Type B pancreatic cell (in vitro differentiated cells): ENCODE measurements at regions not wholly inside any gene's neighbourhood (a gene's known extent, or its start where the extent isn't known, plus 50 kb on each side); places are given as distances from the start of the nearest gene placed in this dataset.

ENCODE experiments used
- DNase-seq: peaks from one replicate; pipeline ENCODE4 v3.0.0; 2021; ENCODE audit warnings: mixed read lengths; ENCODE audit not compliant: unreplicated experiment; ENCODE audit errors: extremely low spot score
- H3K27ac Mint-ChIP-seq: 2 replicates; pipeline ENCODE4 v1.8.0; 2021; ENCODE audit warnings: mild to moderate bottlenecking, mixed read lengths
- H3K27me3 Mint-ChIP-seq: 2 replicates; pipeline ENCODE4 v1.8.0; 2021; ENCODE audit warnings: mixed read lengths
- H3K36me3 Mint-ChIP-seq: 2 replicates; pipeline ENCODE4 v1.8.0; 2021; ENCODE audit warnings: mixed read lengths
- H3K4me1 Mint-ChIP-seq: one replicate; pipeline ENCODE4 v1.8.0; 2021; ENCODE audit warnings: mixed read lengths; ENCODE audit not compliant: unreplicated experiment
- H3K4me3 Mint-ChIP-seq: 2 replicates; pipeline ENCODE4 v1.8.0; 2021; ENCODE audit warnings: mild to moderate bottlenecking, mixed read lengths
- H3K9me3 Mint-ChIP-seq: 2 replicates; pipeline ENCODE4 v1.8.0; 2021; ENCODE audit warnings: mixed read lengths
- CTCF ChIP-seq: fragments of 200-600 bp; sonication (generic); conservative IDR thresholded peaks from 2 replicates; pipeline ENCODE4 v1.5.0; 2021; ENCODE audit warnings: antibody characterized with exemption, mild to moderate bottlenecking

- DNase-seq, result no peak
- no peak for TF ChIP-seq CTCF
- Mint-ChIP-seq H3K4me3 (peak overlapping the region; percentile 65), H3K27ac (peak overlapping the region; percentile 64), H3K27me3 (peaks cover 24% of the 10 kb centered on the region), H3K36me3 (no peaks in the 10 kb centered on the region), H3K9me3 (no peaks in the 10 kb centered on the region), H3K4me1 (peaks cover 75% of the 10 kb centered on the region)
Observed at GRCh38 chr6:44664716-44665115, 277.2 kb downstream of the CDC5L start.

GRCh38 chr6:44665143-44665542 lies 277.6 kb downstream of the CDC5L start:
- TF ChIP-seq CTCF, result no peak
- H3K4me1 Mint-ChIP-seq, result peaks cover 75% of the 10 kb centered on the region
- no peaks in the 10 kb centered on the region for H3K9me3 Mint-ChIP-seq
- no peak overlapping the region for H3K4me3 Mint-ChIP-seq
- no peaks in the 10 kb centered on the region for H3K36me3 Mint-ChIP-seq
- DNase-seq, result no peak
- peaks cover 25% of the 10 kb centered on the region for H3K27me3 Mint-ChIP-seq
- H3K27ac Mint-ChIP-seq, result peak overlapping the region; percentile 64

GRCh38 chr6:44665683-44666082 lies 278.2 kb downstream of the CDC5L start:
- DNase-seq, result no peak
- peaks cover 75% of the 10 kb centered on the region for H3K4me1 Mint-ChIP-seq
- no peak overlapping the region for H3K27ac Mint-ChIP-seq
- H3K36me3 Mint-ChIP-seq, result no peaks in the 10 kb centered on the region
- no peak overlapping the region for H3K4me3 Mint-ChIP-seq
- no peak for TF ChIP-seq CTCF
- H3K9me3 Mint-ChIP-seq, result no peaks in the 10 kb centered on the region
- H3K27me3 Mint-ChIP-seq, result peaks cover 30% of the 10 kb centered on the region

- H3K4me3 Mint-ChIP-seq, result no peak overlapping the region
- H3K4me1 Mint-ChIP-seq, result peaks cover 68% of the 10 kb centered on the region
- H3K36me3 Mint-ChIP-seq, result no peaks in the 10 kb centered on the region
- no peak for TF ChIP-seq CTCF
- peaks cover 30% of the 10 kb centered on the region for H3K27me3 Mint-ChIP-seq
- no peak overlapping the region for H3K27ac Mint-ChIP-seq
- no peak for DNase-seq
- H3K9me3 Mint-ChIP-seq, result no peaks in the 10 kb centered on the region
Observed at GRCh38 chr6:44666324-44666723, 278.8 kb downstream of the CDC5L start.

- DNase-seq, result no peak
Observed at GRCh38 chr6:44667226-44667625, 279.7 kb downstream of the CDC5L start.

More at GRCh38 chr6:44667226-44667625, 279.7 kb downstream of the CDC5L start:
- Mint-ChIP-seq H3K4me1 (peaks cover 67% of the 10 kb centered on the region), H3K4me3 (peak overlapping the region; percentile 8), H3K27me3 (peaks cover 35% of the 10 kb centered on the region), H3K9me3 (no peaks in the 10 kb centered on the region), H3K36me3 (no peaks in the 10 kb centered on the region), H3K27ac (no peak overlapping the region)
- no peak for TF ChIP-seq CTCF
